BE2C (cell line): ENCODE measurements at regions not wholly inside any gene's neighbourhood (a gene's known extent, or its start where the extent isn't known, plus 50 kb on each side); places are given as distances from the start of the nearest gene placed in this dataset.

Experiments used
- DNase-seq: peaks from one replicate; pipeline ENCODE4 v3.0.0-alpha.2; 2020
- H3K27me3 ChIP-seq: fragments of 250-450 bp; sonication (Bioruptor Pico); 2 replicates; pipeline ENCODE4 v1.5.1; 2020; ENCODE audit warnings: mild to moderate bottlenecking
- H3K36me3 ChIP-seq: fragments of 250-450 bp; sonication (Bioruptor Pico); 2 replicates; pipeline ENCODE4 v1.5.1; 2020; ENCODE audit warnings: mild to moderate bottlenecking
- H3K4me1 ChIP-seq: fragments of 250-450 bp; sonication (Bioruptor Pico); 2 replicates; pipeline ENCODE4 v1.5.1; 2020
- H3K4me3 ChIP-seq: 2 replicates; pipeline ENCODE4 v1.5.1; 2011; ENCODE audit warnings: low read depth, low read length
- H3K9me3 ChIP-seq: fragments of 250-450 bp; sonication (Bioruptor Pico); 2 replicates; pipeline ENCODE4 v1.5.1; 2020
- TF ChIP-seq, protein P1 (sequence below): IDR thresholded peaks from 2 replicates; pipeline ENCODE4 v1.5.1; 2012; ENCODE audit warnings: mild to moderate bottlenecking, low read depth, low read length

DNA sequence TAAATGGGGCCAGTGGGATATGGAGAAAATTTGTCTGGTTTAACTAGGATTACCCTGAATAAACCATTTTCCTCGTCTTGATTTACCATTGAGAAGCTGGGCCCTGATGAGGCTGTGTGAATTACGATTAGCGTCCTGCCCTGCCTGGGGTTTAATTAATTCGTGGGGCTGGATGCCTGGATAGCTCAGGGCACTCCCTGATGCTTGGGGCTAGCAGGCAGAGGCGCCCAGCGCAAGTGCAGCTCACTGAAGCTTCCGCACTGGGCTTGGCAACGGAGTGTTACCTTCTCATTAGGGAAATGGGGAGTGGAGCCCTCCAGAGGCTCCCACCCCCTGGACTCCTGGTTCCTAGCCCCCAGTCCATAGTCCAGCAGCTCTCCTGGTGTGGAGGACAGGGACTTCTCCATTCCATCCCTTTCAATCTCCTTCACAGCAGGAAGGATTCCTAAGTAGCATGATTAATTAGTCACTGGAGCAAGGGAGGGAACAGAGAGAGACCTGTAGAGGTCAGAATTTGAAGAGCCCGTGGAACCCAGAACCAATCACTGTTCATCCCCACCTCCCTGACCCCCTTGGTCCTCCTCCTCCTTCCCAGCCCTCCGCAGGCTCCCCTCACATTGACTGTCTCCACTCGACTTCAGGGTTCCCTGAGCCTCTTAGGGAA, 107.2 kb downstream of the UQCRFS1 start:
- no peak overlapping the region for H3K4me3 ChIP-seq
- no peaks in the 10 kb centered on the region for H3K9me3 ChIP-seq
- TF ChIP-seq, protein P1, sequence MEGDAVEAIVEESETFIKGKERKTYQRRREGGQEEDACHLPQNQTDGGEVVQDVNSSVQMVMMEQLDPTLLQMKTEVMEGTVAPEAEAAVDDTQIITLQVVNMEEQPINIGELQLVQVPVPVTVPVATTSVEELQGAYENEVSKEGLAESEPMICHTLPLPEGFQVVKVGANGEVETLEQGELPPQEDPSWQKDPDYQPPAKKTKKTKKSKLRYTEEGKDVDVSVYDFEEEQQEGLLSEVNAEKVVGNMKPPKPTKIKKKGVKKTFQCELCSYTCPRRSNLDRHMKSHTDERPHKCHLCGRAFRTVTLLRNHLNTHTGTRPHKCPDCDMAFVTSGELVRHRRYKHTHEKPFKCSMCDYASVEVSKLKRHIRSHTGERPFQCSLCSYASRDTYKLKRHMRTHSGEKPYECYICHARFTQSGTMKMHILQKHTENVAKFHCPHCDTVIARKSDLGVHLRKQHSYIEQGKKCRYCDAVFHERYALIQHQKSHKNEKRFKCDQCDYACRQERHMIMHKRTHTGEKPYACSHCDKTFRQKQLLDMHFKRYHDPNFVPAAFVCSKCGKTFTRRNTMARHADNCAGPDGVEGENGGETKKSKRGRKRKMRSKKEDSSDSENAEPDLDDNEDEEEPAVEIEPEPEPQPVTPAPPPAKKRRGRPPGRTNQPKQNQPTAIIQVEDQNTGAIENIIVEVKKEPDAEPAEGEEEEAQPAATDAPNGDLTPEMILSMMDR, result no peak
- H3K27me3 ChIP-seq, result no peaks in the 10 kb centered on the region
- H3K4me1 ChIP-seq, result no peaks in the 10 kb centered on the region
- no peak for DNase-seq
- no peaks in the 10 kb centered on the region for H3K36me3 ChIP-seq

DNA sequence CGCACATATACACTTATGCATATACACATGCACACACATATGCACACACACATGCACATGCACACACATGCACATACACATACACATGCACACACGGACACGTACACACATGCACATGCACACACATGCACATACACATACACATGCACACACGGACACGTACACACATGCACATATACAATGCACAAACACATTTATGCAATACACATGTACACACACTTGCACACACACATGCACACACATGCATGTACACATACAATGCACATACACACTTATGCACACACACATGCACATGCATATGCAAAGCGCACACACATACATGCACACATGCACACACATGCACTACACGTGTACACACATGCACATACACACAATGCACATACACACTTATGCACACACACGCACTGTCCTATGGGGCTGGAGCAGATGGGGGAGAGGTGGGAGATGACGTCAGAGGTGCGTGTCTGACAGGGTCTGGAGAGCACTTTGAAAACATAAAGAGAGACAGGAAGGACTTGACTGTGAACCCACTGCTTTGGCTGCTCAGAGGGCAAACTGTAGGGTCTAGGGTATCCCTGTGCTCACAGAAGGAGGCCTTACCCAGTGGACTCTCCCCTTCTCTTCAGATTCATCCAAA, 108.2 kb downstream of the UQCRFS1 start:
- no peak overlapping the region for H3K4me3 ChIP-seq
- H3K4me1 ChIP-seq, result no peaks in the 10 kb centered on the region
- no peaks in the 10 kb centered on the region for H3K9me3 ChIP-seq
- no peaks in the 10 kb centered on the region for H3K36me3 ChIP-seq
- no peak for DNase-seq
- TF ChIP-seq, protein P1, result no peak
- H3K27me3 ChIP-seq, result no peaks in the 10 kb centered on the region

DNA sequence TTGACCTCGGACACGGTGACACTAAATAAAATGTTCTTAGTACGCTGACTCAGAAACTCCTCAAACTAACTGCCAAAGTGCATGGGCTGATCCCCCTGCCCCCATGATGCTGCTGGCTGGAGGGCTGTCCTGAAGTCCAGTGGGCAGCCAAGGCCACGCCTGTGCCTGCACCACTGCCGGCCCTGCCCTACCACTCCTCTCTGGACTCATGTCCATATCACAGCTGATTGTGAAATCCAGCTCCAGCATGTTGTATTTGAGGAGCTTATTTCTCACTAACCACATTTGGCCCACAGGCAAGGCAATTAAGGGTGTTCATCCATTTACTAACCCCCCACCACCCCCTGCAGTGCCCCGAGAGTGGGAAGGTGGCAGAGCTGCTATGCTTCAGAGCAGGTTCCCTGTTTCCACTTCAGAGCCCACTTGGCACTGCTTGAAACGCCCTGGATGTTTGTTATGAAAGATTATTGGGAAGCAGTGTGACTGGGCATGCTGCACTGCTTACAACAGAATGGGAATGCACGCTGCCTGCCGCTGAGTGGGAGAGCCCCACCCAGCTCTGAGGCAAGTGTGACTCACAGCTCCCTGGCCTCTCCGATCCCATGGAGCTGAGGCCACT, 114.0 kb downstream of the UQCRFS1 start:
- TF ChIP-seq, protein P1, result no peak
- Histone ChIP-seq H3K27me3 (no peaks in the 10 kb centered on the region), H3K36me3 (no peaks in the 10 kb centered on the region), H3K4me1 (no peaks in the 10 kb centered on the region), H3K4me3 (no peak overlapping the region), H3K9me3 (no peaks in the 10 kb centered on the region)
- DNase-seq, result no peak

DNA sequence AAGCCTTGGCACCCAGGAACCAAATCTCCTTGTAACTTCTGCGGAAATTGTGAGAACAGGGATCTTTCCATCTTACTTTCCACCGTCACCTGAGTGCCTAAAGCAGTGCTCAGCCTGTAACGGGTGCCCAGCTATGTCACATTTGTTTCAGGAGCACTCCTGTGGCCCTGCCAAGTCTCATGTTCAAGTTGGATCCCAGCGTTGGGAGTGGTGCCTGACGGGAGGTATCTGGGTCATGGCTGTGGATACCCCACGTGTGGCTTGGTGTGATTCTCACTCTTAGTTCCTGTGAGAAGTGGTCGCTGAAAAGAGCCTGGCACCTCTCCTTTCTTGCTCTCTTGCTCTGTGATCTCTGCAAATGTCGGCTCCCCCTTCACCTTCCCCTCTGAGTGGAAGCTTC, 114.9 kb downstream of the UQCRFS1 start:
- TF ChIP-seq, protein P1, result no peak
- Histone ChIP-seq H3K27me3 (no peaks in the 10 kb centered on the region), H3K9me3 (no peaks in the 10 kb centered on the region)

GRCh38 chr19:29096896-29097295, 116.1 kb downstream of the UQCRFS1 start:
- H3K27me3 ChIP-seq, result no peaks in the 10 kb centered on the region
- H3K36me3 ChIP-seq, result no peaks in the 10 kb centered on the region
- DNase-seq, result no peak
- no peak overlapping the region for H3K4me3 ChIP-seq
- H3K4me1 ChIP-seq, result no peaks in the 10 kb centered on the region
- TF ChIP-seq, protein P1, result no peak
- no peaks in the 10 kb centered on the region for H3K9me3 ChIP-seq

More for the DNA sequence above, 114.9 kb downstream of the UQCRFS1 start:
- Histone ChIP-seq H3K4me3 (no peak overlapping the region), H3K4me1 (no peaks in the 10 kb centered on the region), H3K36me3 (no peaks in the 10 kb centered on the region)
- no peak for DNase-seq

- no peaks in the 10 kb centered on the region for H3K9me3 ChIP-seq
- H3K36me3 ChIP-seq, result no peaks in the 10 kb centered on the region
- TF ChIP-seq, protein P1, result no peak
- no peak for DNase-seq
- H3K4me3 ChIP-seq, result no peak overlapping the region
- H3K27me3 ChIP-seq, result no peaks in the 10 kb centered on the region
- no peaks in the 10 kb centered on the region for H3K4me1 ChIP-seq
Observed at GRCh38 chr19:29093553-29093908, 119.4 kb downstream of the UQCRFS1 start.
